ENCODE measurements at regions not wholly inside any gene's neighbourhood (a gene's known extent, or its start where the extent isn't known, plus 50 kb on each side); places are given as distances from the start of the nearest gene placed in this dataset.

GRCh38 chr11:119525180-119525866 is 102.4 kb upstream of the THY1 start:
- TF ChIP-seq YY1 (IDR thresholded peaks at IDR 0.05; ENCODE audit: low read depth): no peak

- TF ChIP-seq CEBPB (IDR thresholded peaks at IDR 0.05): no peak
- TF ChIP-seq USF1 (IDR thresholded peaks at IDR 0.05): no peak
- no peak for TF ChIP-seq CREB1 (IDR thresholded peaks at IDR 0.05; ENCODE audit: low read depth)
- TF ChIP-seq ZBTB7A (IDR thresholded peaks at IDR 0.05; ENCODE audit: low read depth): no peak
- no peak for TF ChIP-seq REST (IDR thresholded peaks at IDR 0.05; ENCODE audit: low read depth)
- no peak for TF ChIP-seq TAF1 (IDR thresholded peaks at IDR 0.05; ENCODE audit: low read depth)
- no peak for TF ChIP-seq EP300 (IDR thresholded peaks at IDR 0.05; ENCODE audit: borderline replicate concordance)
- TF ChIP-seq MAX (IDR thresholded peaks at IDR 0.05): no peak
- TF ChIP-seq TEAD4 (IDR thresholded peaks at IDR 0.05): no peak
- no peak for TF ChIP-seq RAD21 (IDR thresholded peaks at IDR 0.05; ENCODE audit: low read depth)
- TF ChIP-seq TCF12 (IDR thresholded peaks at IDR 0.05; ENCODE audit: low read depth): no peak
- TF ChIP-seq FOXM1 (IDR thresholded peaks at IDR 0.05; ENCODE audit: borderline replicate concordance, low read depth): no peak
- TF ChIP-seq YY1 (IDR thresholded peaks at IDR 0.05; ENCODE audit: low read depth): no peak
- TF ChIP-seq EGR1 (IDR thresholded peaks at IDR 0.05): no peak
- TF ChIP-seq NFIC (IDR thresholded peaks at IDR 0.05): no peak
These were observed 100.7 kb upstream of the THY1 start for GRCh38 chr11:119523539-119524157.

- TF ChIP-seq USF1 (IDR thresholded peaks at IDR 0.05) (no peak), TAF1 (IDR thresholded peaks at IDR 0.05; ENCODE audit: low read depth) (no peak), EP300 (IDR thresholded peaks at IDR 0.05; ENCODE audit: borderline replicate concordance) (no peak), EGR1 (IDR thresholded peaks at IDR 0.05) (no peak), MAX (IDR thresholded peaks at IDR 0.05) (no peak)
These were observed 99.6 kb upstream of the THY1 start for GRCh38 chr11:119522609-119523008.

GRCh38 chr11:119521551-119521950 is 98.6 kb upstream of the THY1 start:
- TF ChIP-seq CREB1 (IDR thresholded peaks at IDR 0.05; ENCODE audit: low read depth) (no peak), EGR1 (IDR thresholded peaks at IDR 0.05) (no peak), EP300 (IDR thresholded peaks at IDR 0.05; ENCODE audit: borderline replicate concordance) (no peak), NFIC (IDR thresholded peaks at IDR 0.05) (no peak), REST (IDR thresholded peaks at IDR 0.05; ENCODE audit: low read depth) (no peak), FOXM1 (IDR thresholded peaks at IDR 0.05; ENCODE audit: borderline replicate concordance, low read depth) (no peak), YY1 (IDR thresholded peaks at IDR 0.05; ENCODE audit: low read depth) (no peak), MAX (IDR thresholded peaks at IDR 0.05) (no peak), USF1 (IDR thresholded peaks at IDR 0.05) (no peak)

GRCh38 chr11:119520966-119521365 is 98.0 kb upstream of the THY1 start:
- TF ChIP-seq ZBTB7A (IDR thresholded peaks at IDR 0.05; ENCODE audit: low read depth): no peak
- TF ChIP-seq EP300 (IDR thresholded peaks at IDR 0.05; ENCODE audit: borderline replicate concordance): no peak
- TF ChIP-seq USF1 (IDR thresholded peaks at IDR 0.05): no peak
- TF ChIP-seq FOXM1 (IDR thresholded peaks at IDR 0.05; ENCODE audit: borderline replicate concordance, low read depth): no peak
- TF ChIP-seq REST (IDR thresholded peaks at IDR 0.05; ENCODE audit: low read depth): no peak
- no peak for TF ChIP-seq TCF12 (IDR thresholded peaks at IDR 0.05; ENCODE audit: low read depth)
- TF ChIP-seq CEBPB (IDR thresholded peaks at IDR 0.05): no peak
- TF ChIP-seq CREB1 (IDR thresholded peaks at IDR 0.05; ENCODE audit: low read depth): no peak
- TF ChIP-seq TEAD4 (IDR thresholded peaks at IDR 0.05): no peak
- TF ChIP-seq YY1 (IDR thresholded peaks at IDR 0.05; ENCODE audit: low read depth): no peak
- no peak for TF ChIP-seq RAD21 (IDR thresholded peaks at IDR 0.05; ENCODE audit: low read depth)
- TF ChIP-seq MAX (IDR thresholded peaks at IDR 0.05): no peak
- TF ChIP-seq TAF1 (IDR thresholded peaks at IDR 0.05; ENCODE audit: low read depth): no peak
- no peak for TF ChIP-seq NFIC (IDR thresholded peaks at IDR 0.05)
- no peak for TF ChIP-seq EGR1 (IDR thresholded peaks at IDR 0.05)

Data from Ishikawa (cell line).